ENCODE measurements at regions not wholly inside any gene's neighbourhood (a gene's known extent, or its start where the extent isn't known, plus 50 kb on each side); places are given as distances from the start of the nearest gene placed in this dataset.

DNA sequence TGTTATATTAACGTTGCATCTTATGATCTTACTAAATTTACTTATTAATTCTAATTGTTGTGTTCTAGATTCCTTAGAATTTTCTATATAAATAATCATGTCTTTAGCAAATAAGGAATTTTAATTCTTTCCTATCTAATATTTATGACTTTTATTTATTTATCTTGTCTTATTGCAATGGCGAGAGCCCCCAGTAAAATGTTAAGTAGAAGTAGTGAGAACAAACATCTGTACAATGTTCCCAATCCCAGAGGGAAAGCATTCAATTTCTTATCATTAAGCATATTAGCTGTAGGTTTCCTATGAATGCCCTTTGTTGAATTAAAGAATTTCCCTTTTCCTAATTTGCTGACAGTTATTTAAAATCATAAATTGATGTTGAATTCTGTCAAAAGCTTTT, 203.7 kb upstream of the OTX2 start:
- H3K27me3 ChIP-seq (ENCODE audit: insufficient read depth, low read length): no peaks in the 10 kb centered on the region
- TF ChIP-seq, protein P1, sequence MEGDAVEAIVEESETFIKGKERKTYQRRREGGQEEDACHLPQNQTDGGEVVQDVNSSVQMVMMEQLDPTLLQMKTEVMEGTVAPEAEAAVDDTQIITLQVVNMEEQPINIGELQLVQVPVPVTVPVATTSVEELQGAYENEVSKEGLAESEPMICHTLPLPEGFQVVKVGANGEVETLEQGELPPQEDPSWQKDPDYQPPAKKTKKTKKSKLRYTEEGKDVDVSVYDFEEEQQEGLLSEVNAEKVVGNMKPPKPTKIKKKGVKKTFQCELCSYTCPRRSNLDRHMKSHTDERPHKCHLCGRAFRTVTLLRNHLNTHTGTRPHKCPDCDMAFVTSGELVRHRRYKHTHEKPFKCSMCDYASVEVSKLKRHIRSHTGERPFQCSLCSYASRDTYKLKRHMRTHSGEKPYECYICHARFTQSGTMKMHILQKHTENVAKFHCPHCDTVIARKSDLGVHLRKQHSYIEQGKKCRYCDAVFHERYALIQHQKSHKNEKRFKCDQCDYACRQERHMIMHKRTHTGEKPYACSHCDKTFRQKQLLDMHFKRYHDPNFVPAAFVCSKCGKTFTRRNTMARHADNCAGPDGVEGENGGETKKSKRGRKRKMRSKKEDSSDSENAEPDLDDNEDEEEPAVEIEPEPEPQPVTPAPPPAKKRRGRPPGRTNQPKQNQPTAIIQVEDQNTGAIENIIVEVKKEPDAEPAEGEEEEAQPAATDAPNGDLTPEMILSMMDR (conservative IDR thresholded peaks at IDR 0.05): no peak
- H3T11ph ChIP-seq (ENCODE audit: low read length): no peak overlapping the region
- Mint-ChIP-seq H3K36me3 (ENCODE audit: insufficient read depth in 1 of 3, low read depth in 3 of 3) (peaks cover 17 to 41% (median 22%) of the 10 kb centered on the region in 3 experiments), H3K4me3 (no peak overlapping the region), H3K9me3 (peaks cover 34 to 36% of the 10 kb centered on the region in 2 experiments), H3K27ac (no peak overlapping the region), H3K27me3 (ENCODE audit: low read depth) (no peaks in the 10 kb centered on the region), H3K4me1 (peaks cover 12 to 17% of the 10 kb centered on the region in 2 experiments)
- H3K27ac ChIP-seq (ENCODE audit: insufficient read length, low read depth, low read length): no peak overlapping the region
- no peak for DNase-seq
- no peak overlapping the region for H2BK20ac ChIP-seq (ENCODE audit: low read depth, low read length, poor library complexity, severe bottlenecking)
- no peak overlapping the region for H4K8ac ChIP-seq (replicated peaks; ENCODE audit: insufficient read length, low read depth, low read length)
- no peak overlapping the region for H2BK15ac ChIP-seq (ENCODE audit: low read depth, low read length)
- no peak overlapping the region for H2AK5ac ChIP-seq (ENCODE audit: insufficient read length, low read length)
- no peak overlapping the region for H3K4me2 ChIP-seq (ENCODE audit: insufficient read depth, insufficient read length, low read length)
- no peak overlapping the region for H4K91ac ChIP-seq (ENCODE audit: insufficient read length, low read depth, low read length)
- no CpG with 5 or more reads among the region's 2 CpGs for WGBS (ENCODE audit: extremely low coverage, insufficient read length, low lambda C conversion rate)
- H3K23ac ChIP-seq (ENCODE audit: insufficient read length, low read depth, low read length): no peak overlapping the region
- no peaks in the 10 kb centered on the region for H3K23me2 ChIP-seq (ENCODE audit: insufficient read length, low read depth, low read length, poor library complexity, severe bottlenecking)
- H3K14ac ChIP-seq (ENCODE audit: insufficient read depth, low read length): no peak overlapping the region
- H3K18ac ChIP-seq (ENCODE audit: insufficient read length, low read depth, low read length): no peak overlapping the region
- no peaks in the 10 kb centered on the region for H3K79me1 ChIP-seq (ENCODE audit: insufficient read depth, low read depth, low read length, poor library complexity, severe bottlenecking)
- no peak overlapping the region for H3K9ac ChIP-seq (ENCODE audit: extremely low read depth, insufficient read length, low read length)
- no peaks in the 10 kb centered on the region for H3K4me1 ChIP-seq (ENCODE audit: insufficient read depth, low read length)
- no peak overlapping the region for H2BK120ac ChIP-seq (ENCODE audit: low read depth, low read length, poor library complexity, severe bottlenecking)
- no peaks in the 10 kb centered on the region for H3K79me2 ChIP-seq (ENCODE audit: insufficient read depth, low read length)
- H3K9me3 ChIP-seq (ENCODE audit: control insufficient read depth, low read depth, low read length): peaks cover 5% of the 10 kb centered on the region
- H3K56ac ChIP-seq (ENCODE audit: insufficient read length, low read depth, low read length): no peak overlapping the region
- no peak overlapping the region for H2BK12ac ChIP-seq (ENCODE audit: insufficient read length, low read depth, low read length)
- no peaks in the 10 kb centered on the region for H4K20me1 ChIP-seq (ENCODE audit: control insufficient read depth, insufficient read depth, insufficient read length)
- no peak overlapping the region for H4K5ac ChIP-seq (ENCODE audit: insufficient read length, low read depth, low read length)
- no peak overlapping the region for H2AFZ ChIP-seq (ENCODE audit: low read length)
- no peak overlapping the region for H3K4ac ChIP-seq (ENCODE audit: low read depth, low read length)
- H2BK5ac ChIP-seq (ENCODE audit: insufficient read length, low read length): no peak overlapping the region

Measured in H9 (cell line).